B cell (primary cell): ENCODE measurements at regions not wholly inside any gene's neighbourhood (a gene's known extent, or its start where the extent isn't known, plus 50 kb on each side); places are given as distances from the start of the nearest gene placed in this dataset.

Source experiments
- CTCF ChIP-seq: fragments of 200-600 bp; IDR thresholded peaks from one replicate; pipeline ENCODE4 v1.8.0; 2022; ENCODE audit warnings: antibody characterized with exemption, mild to moderate bottlenecking
- EZH2 ChIP-seq: IDR thresholded peaks from 2 replicates; pipeline ENCODE4 v1.6.1; 2012; ENCODE audit warnings: borderline replicate concordance, low read depth, mild to moderate bottlenecking, moderate library complexity, low read length; ENCODE audit not compliant: insufficient read depth, poor library complexity, severe bottlenecking

- TF ChIP-seq CTCF: no peak
- no peak for TF ChIP-seq EZH2
Observed at GRCh38 chr14:101132051-101132571, 228.6 kb upstream of the RTL1 start.
